HEK293 (cell line): ENCODE measurements at regions not wholly inside any gene's neighbourhood (a gene's known extent, or its start where the extent isn't known, plus 50 kb on each side); places are given as distances from the start of the nearest gene placed in this dataset.

Source experiments
- MZF1 ChIP-seq: fragments of 450-650 bp; formaldehyde crosslinking; IDR thresholded peaks from 2 replicates; pipeline ENCODE4 v1.5.1; 2017; ENCODE audit warnings: missing biosample characterization, missing genetic modification characterization, borderline replicate concordance
- ZNF311 ChIP-seq: fragments of 450-650 bp; formaldehyde crosslinking; IDR thresholded peaks from 2 replicates; pipeline ENCODE4 v1.5.1; 2017; ENCODE audit warnings: missing biosample characterization, missing genetic modification characterization, borderline replicate concordance
- ZNF658 ChIP-seq: fragments of 450-650 bp; formaldehyde crosslinking; IDR thresholded peaks from 2 replicates; pipeline ENCODE4; 2016; ENCODE audit warnings: missing biosample characterization, missing genetic modification characterization
- ZNF670 ChIP-seq: fragments of 450-650 bp; formaldehyde crosslinking; IDR thresholded peaks from 2 replicates; pipeline ENCODE4 v1.5.1; 2016; ENCODE audit warnings: missing biosample characterization, missing genetic modification characterization, low read depth
- TF ChIP-seq, protein P1 (sequence below): fragments of 450-650 bp; formaldehyde crosslinking; IDR thresholded peaks from 2 replicates; pipeline ENCODE4 v1.5.1; 2016; ENCODE audit warnings: missing biosample characterization, missing genetic modification characterization
- TF ChIP-seq, protein P2 (sequence below): fragments of 450-650 bp; formaldehyde crosslinking; IDR thresholded peaks from 2 replicates; pipeline ENCODE4 v1.5.1; 2016; ENCODE audit warnings: missing biosample characterization, missing genetic modification characterization

DNA sequence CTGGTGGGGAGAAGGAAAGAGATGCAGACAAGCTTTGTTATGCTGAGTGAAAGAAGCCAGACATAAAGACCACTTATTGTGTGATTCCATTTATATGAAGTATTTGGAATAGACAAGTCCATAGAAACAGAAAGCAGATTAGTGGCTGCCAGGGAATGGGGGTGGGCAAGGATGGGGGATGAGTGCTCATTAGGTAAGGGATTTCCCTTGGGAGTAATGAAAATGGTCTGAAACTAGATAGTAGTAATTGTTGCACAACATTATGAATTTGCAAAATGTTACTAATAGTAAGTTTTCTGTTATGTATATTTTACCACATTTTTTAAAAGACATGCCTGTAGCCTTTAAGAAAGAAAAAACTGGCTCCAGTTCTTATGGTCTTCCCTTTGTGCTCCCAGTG, 154.9 kb downstream of the LNPK start:
- TF ChIP-seq, protein P1, sequence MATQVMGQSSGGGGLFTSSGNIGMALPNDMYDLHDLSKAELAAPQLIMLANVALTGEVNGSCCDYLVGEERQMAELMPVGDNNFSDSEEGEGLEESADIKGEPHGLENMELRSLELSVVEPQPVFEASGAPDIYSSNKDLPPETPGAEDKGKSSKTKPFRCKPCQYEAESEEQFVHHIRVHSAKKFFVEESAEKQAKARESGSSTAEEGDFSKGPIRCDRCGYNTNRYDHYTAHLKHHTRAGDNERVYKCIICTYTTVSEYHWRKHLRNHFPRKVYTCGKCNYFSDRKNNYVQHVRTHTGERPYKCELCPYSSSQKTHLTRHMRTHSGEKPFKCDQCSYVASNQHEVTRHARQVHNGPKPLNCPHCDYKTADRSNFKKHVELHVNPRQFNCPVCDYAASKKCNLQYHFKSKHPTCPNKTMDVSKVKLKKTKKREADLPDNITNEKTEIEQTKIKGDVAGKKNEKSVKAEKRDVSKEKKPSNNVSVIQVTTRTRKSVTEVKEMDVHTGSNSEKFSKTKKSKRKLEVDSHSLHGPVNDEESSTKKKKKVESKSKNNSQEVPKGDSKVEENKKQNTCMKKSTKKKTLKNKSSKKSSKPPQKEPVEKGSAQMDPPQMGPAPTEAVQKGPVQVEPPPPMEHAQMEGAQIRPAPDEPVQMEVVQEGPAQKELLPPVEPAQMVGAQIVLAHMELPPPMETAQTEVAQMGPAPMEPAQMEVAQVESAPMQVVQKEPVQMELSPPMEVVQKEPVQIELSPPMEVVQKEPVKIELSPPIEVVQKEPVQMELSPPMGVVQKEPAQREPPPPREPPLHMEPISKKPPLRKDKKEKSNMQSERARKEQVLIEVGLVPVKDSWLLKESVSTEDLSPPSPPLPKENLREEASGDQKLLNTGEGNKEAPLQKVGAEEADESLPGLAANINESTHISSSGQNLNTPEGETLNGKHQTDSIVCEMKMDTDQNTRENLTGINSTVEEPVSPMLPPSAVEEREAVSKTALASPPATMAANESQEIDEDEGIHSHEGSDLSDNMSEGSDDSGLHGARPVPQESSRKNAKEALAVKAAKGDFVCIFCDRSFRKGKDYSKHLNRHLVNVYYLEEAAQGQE (tag by site-specific recombination), result no peak
- TF ChIP-seq, protein P2, sequence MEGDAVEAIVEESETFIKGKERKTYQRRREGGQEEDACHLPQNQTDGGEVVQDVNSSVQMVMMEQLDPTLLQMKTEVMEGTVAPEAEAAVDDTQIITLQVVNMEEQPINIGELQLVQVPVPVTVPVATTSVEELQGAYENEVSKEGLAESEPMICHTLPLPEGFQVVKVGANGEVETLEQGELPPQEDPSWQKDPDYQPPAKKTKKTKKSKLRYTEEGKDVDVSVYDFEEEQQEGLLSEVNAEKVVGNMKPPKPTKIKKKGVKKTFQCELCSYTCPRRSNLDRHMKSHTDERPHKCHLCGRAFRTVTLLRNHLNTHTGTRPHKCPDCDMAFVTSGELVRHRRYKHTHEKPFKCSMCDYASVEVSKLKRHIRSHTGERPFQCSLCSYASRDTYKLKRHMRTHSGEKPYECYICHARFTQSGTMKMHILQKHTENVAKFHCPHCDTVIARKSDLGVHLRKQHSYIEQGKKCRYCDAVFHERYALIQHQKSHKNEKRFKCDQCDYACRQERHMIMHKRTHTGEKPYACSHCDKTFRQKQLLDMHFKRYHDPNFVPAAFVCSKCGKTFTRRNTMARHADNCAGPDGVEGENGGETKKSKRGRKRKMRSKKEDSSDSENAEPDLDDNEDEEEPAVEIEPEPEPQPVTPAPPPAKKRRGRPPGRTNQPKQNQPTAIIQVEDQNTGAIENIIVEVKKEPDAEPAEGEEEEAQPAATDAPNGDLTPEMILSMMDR (tag by site-specific recombination), result no peak
- no peak for TF ChIP-seq ZNF658 (tag by site-specific recombination)
- TF ChIP-seq ZNF311, result no peak
- TF ChIP-seq MZF1 (tag by site-specific recombination), result no peak
- no peak for TF ChIP-seq ZNF670 (tag by site-specific recombination)
